Skeletal muscle cell (primary cell): ENCODE measurements at regions not wholly inside any gene's neighbourhood (a gene's known extent, or its start where the extent isn't known, plus 50 kb on each side); places are given as distances from the start of the nearest gene placed in this dataset.

Experiments used
- DNase-seq: peaks from one replicate; pipeline ENCODE4 v3.0.0-alpha.2; 2010; ENCODE audit warnings: low read depth
- H3K4me3 ChIP-seq: 2 replicates; pipeline ENCODE4 v1.5.1; 2011; ENCODE audit warnings: low read depth, mild to moderate bottlenecking, control low read depth, low read length, moderate library complexity

GRCh38 chr5:59972043-59972442, 78.5 kb upstream of the PDE4D start:
- DNase-seq, result no peak
- no peak overlapping the region for H3K4me3 ChIP-seq

- no peak overlapping the region for H3K4me3 ChIP-seq
- DNase-seq, result no peak
Measured at GRCh38 chr5:59959330-59959729, 65.8 kb upstream of the PDE4D start.

DNA sequence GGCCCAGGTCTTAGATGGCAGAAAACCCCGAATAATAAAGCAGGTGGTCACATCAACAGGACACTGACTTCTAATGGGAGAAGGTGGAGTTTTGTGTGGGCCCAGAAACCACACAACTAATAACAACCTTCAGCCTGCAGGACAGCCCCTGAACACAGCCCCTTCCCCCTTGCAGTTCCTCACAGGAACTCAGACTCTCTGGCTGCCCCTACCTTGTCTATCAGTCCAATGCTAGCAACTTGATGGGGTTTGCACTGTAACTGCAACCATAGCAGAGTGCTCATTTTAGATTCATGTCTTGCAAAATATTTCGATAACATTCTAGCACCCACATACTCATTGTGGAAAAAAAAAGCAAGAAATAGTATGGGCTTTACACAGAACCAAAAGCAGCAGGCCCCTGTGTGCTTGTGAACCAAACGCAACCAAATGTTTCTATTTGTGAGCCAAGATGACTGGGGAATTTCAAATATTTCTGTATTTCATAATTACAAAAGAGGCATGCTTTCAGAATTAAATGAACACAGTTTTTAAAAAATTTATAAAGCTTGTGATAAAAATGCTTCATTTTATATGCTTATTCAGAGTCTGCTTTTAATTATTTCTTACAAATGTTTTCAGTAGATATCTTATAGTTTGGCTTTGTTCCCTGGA, 62.7 kb upstream of the PDE4D start:
- no peak overlapping the region for H3K4me3 ChIP-seq
- no peak for DNase-seq

GRCh38 chr5:59955241-59955640, 61.7 kb upstream of the PDE4D start:
- H3K4me3 ChIP-seq, result no peak overlapping the region
- no peak for DNase-seq

GRCh38 chr5:59943452-59944113, 50.1 kb upstream of the PDE4D start:
- DNase-seq, result no peak

More at GRCh38 chr5:59943452-59944113, 50.1 kb upstream of the PDE4D start:
- no peak overlapping the region for H3K4me3 ChIP-seq
